NCI-H345 (cell line): ENCODE measurements at regions not wholly inside any gene's neighbourhood (a gene's known extent, or its start where the extent isn't known, plus 50 kb on each side); places are given as distances from the start of the nearest gene placed in this dataset.

ENCODE experiments used
- DNase-seq: peaks from one replicate; lab custom pipeline; 2025; lab: John Stamatoyannopoulos, UW

GRCh38 chr17:15894913-15895658, 49.8 kb upstream of the ADORA2B start:
- DNase-seq, result no peak
